LNCaP clone FGC (cell line): ENCODE measurements at regions not wholly inside any gene's neighbourhood (a gene's known extent, or its start where the extent isn't known, plus 50 kb on each side); places are given as distances from the start of the nearest gene placed in this dataset.

Source experiments
- DNase-seq: peaks from one replicate; pipeline ENCODE4 v3.0.0-alpha.2; 2011; ENCODE audit warnings: low read depth
- H3K4me3 ChIP-seq: 2 replicates; pipeline ENCODE4 v1.5.1; 2011; ENCODE audit warnings: mild to moderate bottlenecking, low read depth, low read length, control low read depth
- TF ChIP-seq, protein P1 (sequence below): IDR thresholded peaks from 2 replicates; pipeline ENCODE4 v1.5.1; 2012; ENCODE audit warnings: mild to moderate bottlenecking; ENCODE audit not compliant: control insufficient read depth, insufficient read depth; ENCODE audit errors: extremely low read depth

DNA sequence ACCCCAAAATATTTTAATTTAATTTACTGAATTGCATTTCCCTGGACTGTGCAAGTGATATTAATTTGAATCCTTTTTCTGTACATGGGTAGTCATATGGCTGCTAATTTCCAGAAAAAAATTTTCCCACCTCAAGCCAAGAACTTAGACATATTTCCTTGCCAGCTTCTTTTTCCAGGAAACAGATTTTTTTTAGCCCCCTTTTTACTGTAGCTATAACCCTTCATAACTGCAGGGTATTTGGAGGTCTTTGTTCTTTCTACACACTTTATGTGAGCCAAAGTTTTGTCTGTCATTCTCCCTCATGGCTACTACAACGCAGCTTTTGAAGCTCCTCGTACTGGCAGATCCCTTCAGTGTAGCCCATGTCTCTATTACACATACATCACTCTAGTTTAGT lies 261.2 kb upstream of the PIK3R1 start:
- H3K4me3 ChIP-seq: no peak overlapping the region
- TF ChIP-seq, protein P1, sequence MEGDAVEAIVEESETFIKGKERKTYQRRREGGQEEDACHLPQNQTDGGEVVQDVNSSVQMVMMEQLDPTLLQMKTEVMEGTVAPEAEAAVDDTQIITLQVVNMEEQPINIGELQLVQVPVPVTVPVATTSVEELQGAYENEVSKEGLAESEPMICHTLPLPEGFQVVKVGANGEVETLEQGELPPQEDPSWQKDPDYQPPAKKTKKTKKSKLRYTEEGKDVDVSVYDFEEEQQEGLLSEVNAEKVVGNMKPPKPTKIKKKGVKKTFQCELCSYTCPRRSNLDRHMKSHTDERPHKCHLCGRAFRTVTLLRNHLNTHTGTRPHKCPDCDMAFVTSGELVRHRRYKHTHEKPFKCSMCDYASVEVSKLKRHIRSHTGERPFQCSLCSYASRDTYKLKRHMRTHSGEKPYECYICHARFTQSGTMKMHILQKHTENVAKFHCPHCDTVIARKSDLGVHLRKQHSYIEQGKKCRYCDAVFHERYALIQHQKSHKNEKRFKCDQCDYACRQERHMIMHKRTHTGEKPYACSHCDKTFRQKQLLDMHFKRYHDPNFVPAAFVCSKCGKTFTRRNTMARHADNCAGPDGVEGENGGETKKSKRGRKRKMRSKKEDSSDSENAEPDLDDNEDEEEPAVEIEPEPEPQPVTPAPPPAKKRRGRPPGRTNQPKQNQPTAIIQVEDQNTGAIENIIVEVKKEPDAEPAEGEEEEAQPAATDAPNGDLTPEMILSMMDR: no peak
- DNase-seq: no peak

DNA sequence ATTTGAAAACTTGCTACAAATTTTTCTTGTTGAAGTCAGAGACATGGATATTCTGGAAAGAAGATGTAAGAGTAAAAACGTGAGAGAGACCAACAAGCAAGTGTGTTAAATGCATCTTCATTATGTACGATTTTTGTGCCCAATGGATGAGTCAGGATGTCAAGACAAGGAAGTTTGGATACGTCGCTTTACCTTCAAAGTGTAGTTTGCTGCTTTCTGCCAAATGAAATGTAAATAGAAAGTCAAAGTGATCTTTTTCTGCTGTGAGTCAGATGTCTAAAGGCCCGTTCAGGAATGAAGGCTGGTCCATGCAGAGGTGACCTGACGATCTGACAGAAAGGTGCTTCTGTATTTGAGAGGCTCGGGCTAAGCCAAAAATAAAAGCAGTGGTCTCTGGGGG lies 273.1 kb upstream of the PIK3R1 start:
- TF ChIP-seq, protein P1: no peak
- DNase-seq: no peak
- H3K4me3 ChIP-seq: no peak overlapping the region

DNA sequence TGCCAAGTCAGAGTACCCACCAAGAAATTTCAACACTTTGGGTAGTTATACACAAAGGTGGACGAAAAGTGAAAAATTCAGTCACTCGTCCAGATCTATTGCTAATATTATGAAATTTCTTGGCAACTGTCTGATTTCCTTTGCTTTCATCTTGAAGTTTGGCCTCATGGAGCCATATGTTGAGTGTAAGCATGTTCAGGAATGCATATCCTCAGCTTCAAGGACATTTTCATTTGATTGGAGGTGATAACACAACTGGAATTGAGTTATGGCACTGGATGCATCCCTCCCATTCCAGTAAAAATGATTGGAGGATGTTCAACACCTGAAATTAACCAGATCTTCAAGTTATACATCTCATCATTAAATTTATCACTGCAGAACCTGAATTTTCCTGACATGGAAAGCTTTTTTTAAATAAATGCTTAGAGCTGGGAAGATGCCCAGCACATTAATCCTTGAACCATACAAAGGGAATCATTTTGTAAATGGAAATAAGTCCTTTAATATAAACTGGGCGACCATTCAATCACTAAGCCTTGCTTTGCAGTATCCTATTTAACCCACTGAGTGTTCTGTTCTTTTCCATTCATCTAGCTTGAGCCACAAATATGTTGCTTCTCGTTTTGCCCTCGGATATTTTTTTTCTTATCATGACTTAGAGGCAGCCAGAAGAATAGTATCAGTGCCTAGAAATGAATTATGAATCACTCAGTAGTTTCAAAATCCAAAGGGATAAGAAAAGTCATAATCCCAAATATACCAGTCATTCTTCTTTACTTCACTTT lies 273.7 kb upstream of the PIK3R1 start:
- no peak for DNase-seq
- H3K4me3 ChIP-seq: no peak overlapping the region
- TF ChIP-seq, protein P1: no peak

DNA sequence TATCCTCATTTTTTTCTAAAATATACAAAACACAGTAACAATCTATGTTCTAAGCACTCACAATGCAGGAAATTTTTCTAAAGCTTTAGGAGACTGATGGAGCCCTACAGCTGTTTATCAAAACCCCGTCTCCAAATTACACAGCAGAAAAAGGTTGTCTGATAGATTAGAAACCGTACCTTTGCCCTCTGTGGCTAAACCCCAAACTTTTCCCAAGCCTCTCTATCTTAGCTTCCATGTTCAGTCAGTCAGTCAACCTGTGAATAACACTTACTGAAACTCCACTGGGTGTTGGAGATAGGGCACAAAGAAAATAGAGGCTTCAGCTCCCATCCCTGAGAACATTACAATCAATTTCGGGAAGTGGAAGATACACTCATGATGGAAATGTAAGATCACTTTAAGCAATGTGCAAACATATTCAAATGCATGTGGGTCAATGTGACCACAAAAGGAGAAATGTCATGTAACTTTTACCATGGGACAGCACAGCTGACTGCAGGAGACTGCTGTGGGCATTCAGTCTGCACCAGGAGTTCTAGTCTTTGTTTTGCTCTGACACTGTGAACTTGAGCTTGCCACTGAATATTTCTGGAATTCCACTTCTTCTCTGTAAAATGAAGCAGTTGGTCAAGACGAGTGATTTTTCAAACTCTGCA lies 279.5 kb upstream of the PIK3R1 start:
- no peak overlapping the region for H3K4me3 ChIP-seq
- TF ChIP-seq, protein P1: no peak
- DNase-seq: no peak

DNA sequence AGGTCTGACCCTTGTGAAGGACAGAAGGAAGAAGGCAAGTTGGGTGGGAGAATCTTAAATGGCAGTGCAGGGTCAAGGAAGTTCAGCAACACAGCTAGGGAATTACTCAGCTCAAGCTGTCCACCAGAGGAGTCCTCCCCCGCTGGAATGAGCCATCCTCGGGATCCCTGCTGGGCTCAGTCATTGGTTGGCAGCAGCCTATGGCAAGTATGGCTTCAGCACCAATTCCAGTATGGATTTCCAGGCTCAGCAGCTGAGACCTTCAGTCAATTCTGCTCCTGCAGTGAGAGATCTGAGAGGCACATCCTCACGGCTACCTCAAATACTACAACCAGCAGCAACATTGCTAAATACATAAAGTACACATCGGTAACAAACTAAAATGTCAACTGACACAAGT lies 280.6 kb upstream of the PIK3R1 start:
- TF ChIP-seq, protein P1: no peak
- no peak for DNase-seq

DNA sequence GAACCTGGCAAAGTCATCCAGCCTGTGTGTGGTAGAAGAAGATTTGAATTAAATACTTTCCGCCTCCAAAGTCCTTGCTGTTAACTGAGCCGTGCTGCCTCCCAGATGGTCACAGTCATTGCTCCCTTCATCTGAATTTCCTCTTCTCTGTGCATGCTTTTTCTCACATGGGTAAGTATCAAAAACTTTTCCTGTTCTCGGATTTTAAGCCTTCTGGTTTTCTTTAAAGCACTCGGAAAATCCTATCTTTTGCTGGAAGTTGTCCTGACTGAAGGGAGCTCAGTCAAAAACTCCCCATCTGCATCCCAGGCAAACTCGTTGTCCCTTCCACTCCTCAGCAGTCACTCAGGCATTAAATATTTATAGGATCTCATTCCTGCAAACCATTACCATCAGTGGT lies 290.0 kb upstream of the PIK3R1 start:
- TF ChIP-seq, protein P1: no peak
- no peak overlapping the region for H3K4me3 ChIP-seq
- no peak for DNase-seq

More for the DNA sequence above, 280.6 kb upstream of the PIK3R1 start:
- H3K4me3 ChIP-seq: no peak overlapping the region
